Right renal pelvis (tissue), 4 donors: ENCODE measurements at regions not wholly inside any gene's neighbourhood (a gene's known extent, or its start where the extent isn't known, plus 50 kb on each side); places are given as distances from the start of the nearest gene placed in this dataset.
"Not testable (repeated sequence)": the region's sequence is repeated elsewhere in the genome, so short reads cannot be mapped to it uniquely, and the experiment has no call there.

Experiments used
- DNase-seq, 4 donors: peaks; one replicate each; pipeline ENCODE4 v3.0.0-alpha.2; 2013; ENCODE audit warnings: low read depth in 4 of 4, low spot score in 3 of 4, missing footprints in 1 of 4

DNA sequence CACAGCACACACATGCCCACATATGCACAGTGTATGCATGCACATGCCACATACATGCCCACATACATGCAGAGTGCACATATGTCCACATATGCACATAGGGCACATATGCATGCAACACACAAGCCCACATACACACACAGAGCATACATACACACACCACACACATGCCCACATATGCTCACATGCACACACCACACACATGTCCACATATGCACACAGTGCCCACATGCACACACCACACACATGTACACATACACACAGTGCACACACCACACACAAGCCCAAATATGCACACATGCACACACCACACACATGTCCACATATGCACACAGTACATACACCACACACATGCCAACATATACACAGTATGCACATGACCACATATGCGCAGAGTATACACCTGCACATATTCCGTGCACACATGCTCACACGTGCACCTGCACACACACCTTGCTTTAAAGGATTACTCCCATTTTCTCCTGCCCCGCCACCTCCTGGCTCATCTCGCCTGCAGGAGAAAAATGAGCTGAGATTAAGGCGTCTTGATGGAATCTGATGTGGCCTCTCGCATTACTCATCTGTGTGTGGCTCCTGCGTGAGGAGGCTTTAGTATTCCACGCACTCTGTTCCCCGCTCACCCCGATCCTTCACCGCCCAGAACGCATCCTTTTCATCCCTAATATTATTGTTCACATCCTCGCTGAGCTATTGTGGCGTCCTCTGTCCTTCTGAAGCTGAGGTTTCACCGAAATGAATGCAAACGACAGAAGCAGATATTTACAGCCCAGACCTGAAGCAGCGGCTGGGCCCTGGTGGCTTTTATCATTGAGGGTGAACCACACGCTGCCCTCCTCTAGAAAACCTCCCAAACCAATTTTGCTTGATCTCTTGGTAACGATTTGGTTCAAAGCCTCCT is 182.7 kb downstream of the OLFM1 start:
- no peak for DNase-seq

DNA sequence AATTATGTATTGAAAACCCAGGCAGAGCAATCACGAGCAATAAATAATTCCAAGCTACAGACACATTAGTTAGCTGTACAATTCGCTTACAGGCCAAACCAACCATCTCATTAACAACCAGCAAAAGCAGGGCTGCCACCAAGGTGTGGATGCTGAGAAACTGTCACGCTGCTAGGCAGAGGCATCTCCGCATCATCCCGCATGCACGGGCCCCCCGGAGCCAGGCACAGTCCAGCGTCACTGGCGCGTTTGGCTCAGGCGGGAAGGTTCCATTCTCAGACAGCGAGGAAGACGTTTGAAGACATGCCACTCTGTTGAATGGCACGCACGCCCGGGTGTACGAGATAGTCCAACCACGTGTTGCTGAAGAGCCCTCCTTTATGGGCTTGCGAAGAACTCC is 184.0 kb downstream of the OLFM1 start:
- DNase-seq, result no peak

DNA sequence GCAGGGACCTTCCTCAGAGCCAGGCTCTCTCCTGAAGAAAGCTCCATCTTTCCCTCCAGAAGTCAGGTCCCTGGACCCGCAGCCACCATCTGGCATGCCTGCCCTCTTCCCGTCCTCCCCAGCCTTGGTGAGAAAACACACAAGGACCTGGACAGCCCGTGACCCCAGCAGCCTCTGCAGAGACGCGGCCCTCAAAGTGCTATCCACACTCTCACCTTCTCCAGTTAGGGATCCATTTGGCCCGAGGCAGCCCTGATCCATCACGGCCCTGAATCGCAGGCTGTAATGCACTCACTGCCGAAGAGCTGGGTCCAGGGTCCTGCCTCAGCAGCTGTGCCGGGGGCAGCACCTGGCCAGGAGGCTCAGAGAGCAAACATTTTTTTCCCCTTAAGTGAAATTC is 185.1 kb downstream of the OLFM1 start:
- no peak for DNase-seq

DNA sequence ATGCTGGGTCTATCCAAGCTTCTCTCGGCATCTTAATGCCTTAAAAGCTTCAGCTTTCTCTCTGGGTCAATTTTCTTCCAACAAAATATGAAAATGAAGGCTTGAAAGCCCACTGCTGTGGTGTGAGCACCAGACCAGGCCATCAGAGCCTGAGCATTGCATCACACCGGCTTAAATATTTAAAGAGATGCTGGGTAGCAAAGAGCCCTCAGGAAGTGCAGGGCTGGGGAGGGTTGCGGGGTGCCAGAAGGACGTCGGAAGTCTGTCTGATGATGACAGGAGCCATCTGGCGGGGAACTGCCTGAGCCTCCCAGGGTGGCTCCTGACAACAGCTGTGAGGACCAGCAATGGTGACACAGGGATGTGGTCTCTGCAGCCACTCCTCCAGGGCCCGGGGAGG is 185.5 kb downstream of the OLFM1 start:
- peak in 2 of 4 donors; percentile 23 to 36 for DNase-seq

DNA sequence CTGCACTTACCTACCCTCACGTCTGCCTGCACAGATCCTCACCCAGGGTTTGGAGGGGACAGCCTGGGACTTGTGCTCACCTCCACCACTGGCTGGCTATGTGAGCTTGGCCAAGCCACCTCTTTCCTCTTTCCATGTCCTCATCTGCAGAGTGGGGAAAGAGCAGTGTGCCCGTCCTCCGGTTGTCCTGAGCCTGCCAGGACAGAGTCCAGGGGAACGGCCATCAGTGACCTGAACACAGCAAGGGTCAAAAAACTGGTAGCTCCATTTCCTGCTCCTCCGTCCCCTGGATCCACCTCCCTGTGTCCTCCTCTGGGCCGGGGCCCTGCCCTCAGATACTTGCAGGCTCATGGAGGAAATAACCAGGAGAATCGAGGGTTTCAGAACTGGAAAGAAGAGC is 187.7 kb downstream of the OLFM1 start:
- DNase-seq, result no peak

DNA sequence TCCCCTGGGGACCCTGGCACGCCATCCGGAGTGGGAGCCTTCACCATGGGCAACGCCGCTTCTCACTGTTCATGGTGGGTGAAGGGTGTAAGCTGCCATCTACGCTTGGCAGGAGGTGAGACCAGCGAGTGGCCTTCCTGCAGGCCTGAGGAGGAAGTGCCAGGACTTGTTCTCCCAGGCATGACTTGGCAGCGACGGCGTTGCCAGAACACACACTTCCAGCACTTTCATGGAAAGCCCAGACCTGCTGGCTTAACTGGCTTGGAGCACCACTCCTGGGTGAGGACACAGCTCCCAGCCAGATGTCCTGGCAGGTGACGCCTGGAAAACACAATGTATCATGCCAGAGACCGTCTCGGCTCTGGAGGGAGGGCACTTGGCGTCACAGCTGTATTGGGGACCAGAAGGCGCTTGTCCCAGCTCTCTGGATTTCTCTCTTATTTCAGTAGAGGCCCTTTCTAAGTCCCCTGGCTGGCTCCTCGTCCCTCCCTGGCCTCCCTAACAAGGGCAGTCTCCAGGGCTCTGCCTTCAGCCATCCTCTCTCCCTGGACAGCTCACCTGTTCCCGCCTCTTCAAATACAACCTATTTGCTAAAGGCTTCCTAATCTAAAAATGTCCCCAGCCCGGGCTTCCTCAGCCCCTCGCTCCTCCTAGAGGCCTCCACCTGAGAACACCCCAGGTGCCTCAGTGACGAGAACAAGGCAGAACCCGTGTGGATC is 188.3 kb downstream of the OLFM1 start:
- no peak for DNase-seq

DNA sequence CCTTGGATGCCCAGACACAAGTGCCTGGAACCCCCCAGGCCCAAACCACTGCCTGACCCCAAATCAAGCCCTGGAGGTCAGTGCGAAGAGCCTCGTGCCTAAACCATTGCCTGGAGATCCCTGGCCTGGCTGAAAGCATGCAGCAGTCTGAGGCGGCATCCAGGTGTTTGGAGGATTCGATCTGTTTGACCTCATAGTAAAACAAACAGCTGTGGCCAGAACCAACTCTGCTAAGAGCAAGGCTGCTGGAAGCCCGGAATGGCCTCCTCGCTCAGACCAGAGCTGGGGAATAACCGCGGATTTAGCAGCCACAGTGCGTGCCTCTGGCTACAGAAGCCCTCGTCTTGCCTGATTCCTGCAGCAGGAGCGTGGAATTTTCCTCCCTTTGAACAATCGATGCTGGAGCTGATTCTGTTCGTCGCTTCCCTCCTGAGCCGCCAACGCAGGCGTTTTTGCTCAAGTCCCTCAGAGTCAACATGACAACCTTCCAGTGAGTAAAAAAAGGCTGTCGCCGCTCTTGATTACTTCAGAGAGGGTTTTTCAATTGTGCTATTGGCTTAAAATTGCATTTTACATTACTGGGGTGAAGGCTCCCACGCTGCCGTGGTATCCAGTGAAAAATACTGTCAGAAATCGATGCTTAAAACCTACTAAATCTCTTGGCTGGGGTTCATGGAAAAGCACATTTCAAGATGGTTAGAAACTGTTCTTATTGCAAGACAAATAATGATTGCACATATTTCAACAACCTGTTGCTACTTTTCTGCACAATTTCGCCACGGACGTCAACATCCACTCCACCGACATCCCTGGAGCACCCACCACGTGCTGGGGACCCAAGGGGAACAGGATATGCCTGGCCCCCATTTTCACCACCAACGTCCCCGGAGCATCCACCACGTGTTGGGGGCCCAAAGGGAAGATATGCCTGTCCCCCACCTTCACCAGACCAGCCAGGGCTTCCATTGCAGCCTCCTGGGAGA is 190.0 kb downstream of the OLFM1 start:
- DNase-seq, result no peak

DNA sequence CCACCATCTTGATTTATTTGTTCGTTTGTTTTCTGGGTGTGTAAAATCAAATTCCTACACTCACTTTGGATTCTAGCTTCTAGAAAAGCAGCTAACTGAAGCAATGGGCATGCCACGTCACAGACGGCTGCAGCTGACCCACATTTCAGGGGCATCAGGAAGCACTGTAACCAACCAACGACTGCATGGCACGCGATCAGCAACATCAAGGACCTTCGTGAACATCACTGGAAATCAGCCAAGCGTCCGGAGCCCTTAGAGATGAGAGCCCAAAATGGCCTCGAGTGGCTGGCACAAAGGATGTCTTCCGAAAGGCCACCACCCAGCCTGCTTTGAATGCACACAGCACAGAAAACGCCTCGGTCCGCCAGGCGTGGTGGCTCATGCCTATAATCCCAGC is 191.1 kb downstream of the OLFM1 start:
- DNase-seq, result no peak

DNA sequence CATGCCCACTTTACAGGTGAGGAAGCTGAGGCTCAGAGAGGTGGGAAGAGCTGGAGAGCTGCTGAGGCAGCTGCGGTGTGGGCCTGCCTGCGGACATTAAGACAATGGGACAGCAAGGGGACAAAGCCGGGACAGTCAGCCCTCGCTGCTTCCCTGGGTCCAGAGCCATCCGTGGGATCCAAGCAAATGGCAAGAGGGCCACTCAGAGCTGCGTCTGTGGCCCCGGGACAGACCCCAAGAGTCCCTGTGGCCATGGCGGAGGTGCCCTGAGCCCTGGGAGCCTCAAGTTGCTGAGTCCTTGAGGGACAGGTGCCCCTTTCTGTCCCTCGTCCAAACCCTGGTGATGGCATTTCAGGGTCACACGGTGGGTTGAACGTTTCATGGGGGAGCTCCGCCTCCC is 191.9 kb downstream of the OLFM1 start:
- DNase-seq, result no peak

DNA sequence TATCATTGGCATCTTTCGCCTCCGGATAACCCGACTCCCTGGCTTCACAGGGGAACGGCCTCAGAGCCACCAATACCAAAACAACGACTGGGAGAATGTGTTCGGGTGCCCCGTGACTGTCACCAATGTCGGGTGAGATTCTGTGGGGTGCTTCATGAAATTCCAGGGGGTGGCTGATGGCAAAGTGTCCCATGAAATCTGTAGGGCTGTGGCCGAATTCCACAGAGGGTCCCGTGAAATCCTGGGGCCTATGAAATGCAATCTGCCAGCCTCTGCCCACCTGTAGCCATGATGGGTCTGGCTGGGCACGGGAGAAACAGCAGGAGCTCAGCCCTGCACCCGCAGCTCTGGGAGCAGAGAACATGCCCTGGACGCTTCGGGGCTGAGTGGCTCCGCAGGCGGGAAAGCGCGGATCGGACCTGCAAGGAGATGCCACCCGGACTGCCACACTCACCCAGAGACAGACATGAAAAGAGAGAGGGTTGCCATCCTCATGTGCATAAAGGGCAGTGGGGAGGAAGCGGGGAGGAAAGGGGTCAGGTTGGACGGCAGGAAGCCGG is 192.4 kb downstream of the OLFM1 start:
- DNase-seq, result no peak

DNA sequence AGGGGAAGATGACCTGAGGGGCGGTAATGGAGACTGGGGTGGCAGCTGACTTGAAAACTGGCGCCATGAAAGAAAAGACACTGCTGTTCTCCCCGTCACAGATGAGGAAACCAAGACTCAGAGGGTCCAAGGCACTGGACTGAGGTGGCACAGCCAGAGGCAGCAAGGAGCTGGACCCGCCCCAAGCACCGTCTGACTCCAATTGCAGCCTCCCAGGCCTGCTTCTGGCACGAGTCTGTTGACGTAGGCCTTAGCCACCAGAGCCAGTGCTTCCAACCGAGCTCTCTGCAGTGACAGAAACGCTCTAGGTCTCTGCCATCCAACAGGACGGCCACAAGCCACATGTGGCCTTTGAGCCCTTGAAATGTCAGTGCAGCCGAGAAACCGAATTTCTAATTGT is 193.2 kb downstream of the OLFM1 start:
- no peak for DNase-seq

DNA sequence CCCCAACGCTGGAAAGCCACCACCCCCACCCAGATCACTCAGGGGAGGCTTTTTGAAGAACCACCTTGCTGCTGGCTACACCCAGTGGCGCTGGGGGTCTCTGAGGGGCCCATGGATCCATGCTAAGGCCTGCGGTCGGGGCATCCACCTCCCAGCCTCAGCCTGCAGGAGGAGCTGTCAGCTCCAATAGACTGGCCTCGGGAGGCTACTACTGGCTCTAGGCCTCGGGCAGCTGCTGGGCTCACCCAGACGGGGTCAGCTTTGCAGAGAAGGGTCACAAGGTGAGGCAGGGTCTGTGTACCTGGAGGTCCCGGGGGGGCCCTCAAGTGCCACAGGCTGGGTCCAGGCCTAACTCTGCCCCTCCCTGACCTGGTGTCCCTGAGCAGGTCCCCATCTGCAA is 193.7 kb downstream of the OLFM1 start:
- DNase-seq, result no peak

DNA sequence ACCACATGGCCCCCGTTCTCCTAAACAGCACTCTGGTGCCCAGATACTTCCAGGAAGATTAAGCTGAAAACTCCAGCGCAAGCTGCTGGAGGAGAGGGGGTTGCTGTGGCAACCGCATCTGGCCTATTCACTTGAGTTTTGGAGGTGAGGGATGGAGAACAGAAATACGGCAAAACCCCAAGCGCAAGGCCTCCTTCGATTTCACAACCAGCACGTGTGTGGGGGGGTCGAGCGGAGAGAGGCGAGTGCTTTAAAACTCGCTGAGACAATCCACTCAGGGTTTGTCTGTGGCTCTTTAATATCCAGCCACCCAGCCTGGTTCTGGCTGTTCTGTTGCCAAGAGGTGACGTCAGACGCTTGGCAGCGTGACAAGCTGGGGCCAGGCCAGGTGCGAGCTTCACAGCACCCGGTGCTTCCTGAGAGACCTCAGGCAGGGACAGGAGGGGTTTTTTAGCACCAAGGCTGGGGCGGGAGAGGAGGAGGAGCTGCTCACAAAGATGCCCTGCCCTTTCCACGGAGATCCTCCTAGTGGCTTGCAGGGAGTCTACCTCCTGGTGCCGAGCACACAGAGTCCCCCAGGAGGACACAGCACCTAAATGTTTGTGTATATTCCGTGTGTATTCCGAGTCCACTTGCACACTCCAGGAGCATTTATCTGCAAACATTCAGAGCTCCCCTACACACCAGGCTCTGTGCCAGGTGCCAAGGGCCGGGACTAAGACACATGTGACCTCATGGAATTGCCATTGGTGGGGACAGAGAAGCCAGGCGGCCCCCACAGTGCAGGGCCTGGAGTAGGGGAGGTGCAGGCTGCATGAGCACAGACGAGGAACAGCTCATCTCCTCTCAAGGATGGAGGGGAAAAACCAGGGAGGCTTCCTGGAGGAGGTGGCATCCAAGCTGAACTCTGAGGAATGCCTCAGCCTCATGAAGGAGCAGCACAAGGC is 194.6 kb downstream of the OLFM1 start:
- no peak for DNase-seq

DNA sequence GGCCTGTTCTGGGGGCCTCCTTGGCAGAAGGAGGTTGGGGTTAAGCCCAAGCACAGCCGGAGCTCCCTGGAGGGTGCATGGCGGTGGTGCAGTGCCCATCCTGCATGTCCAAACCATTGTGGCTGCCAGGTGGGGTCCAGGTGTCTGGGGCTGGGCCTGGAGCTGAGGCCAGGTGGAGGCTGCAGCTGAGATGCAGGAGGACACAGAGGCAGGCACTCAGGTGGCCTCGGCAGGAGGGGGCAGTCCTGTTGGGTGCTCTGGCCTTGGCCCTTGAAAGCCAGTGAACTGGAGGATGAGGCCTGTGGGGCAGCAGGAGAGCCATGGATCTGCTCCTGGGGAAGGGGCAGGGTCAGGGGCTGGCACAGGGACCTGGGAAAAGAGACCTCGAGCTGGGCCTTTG is 195.3 kb downstream of the OLFM1 start:
- DNase-seq, result no peak

DNA sequence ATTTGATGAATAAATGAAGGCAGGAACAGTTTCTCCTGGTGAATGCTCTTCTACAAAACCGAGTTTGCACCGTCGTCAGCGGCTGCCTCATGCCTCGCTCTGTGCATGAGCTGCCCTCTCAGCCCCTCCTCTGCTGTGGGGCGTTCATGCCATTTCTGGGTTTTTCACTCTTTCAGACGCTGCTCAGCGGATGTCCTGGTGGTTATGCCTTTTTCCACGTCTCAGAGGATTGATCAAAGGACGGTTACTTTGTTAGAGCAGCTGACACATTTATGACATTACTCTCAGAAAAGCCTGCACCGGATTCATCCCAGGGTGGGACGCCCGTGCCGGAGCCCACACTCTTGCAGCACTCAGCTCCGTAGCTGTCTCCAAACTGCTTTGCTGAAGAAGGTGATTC is 195.9 kb upstream of the PPP1R26 start:
- no peak for DNase-seq

DNA sequence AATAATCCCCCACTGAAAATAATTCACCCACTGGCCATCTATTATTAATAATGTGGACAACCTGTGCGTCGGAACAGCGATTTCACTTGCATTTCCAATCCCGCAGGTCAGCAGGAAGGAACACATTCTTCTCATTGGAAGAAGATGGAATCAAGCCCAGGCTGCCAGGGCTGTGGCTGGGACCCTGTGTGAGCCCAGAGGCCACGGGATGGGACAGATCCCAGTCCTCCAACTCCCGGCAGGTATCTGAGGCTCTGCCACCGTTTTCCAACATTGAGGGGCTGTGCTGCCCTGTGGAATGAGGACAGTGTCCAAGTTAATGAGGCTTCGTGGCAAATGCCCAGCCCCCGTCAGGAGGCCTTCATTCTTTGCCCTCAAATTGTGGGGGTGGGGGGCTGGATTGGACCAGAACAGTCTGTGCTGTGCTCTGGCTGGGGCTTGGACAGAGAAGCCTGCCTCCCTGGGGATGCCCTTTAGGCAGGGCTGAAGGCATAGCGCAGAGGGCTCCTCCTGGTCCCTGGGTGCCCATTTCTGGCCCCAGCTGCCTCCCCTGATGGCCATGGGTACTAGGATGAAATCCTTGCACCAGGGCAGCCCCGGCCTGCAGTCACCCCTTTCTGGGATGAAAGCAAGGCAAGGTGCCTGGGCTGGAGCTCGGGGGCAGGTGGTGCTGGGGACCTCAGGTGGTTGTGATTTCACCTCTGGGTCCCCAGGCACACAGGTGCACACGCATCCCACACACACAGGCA is 195.0 kb upstream of the PPP1R26 start:
- DNase-seq, result no peak

DNA sequence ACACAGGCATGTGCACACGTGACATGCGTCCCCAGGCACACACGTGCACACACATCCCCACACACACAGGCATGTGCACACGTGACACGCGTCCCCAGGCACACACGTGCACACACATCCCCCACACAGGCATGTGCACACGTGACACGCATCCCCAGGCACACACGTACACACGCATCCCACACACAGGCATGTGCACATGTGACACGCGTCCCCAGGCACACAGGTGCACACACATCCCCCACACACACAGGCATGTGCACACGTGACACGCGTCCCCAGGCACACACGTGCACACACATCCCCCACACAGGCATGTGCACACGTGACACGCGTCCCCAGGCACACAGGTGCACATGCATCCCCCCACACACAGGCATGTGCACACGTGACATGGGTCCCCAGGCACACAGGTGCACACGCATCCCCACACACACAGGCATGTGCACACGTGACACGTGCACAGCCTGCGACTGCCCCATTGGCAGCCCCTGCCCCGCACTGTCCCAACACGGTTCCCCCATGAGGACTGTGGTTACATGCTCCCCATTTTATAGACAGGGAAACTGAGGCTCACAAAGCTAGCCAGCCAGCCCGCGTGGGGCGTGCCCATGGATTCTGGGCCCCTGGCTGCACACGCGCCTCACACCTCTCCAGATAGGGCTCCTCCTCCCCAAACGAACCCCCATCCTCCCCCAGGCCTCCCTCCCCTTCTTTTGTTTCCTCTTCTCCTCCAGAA is 193.2 kb upstream of the PPP1R26 start:
- DNase-seq, result not testable (repeated sequence)

DNA sequence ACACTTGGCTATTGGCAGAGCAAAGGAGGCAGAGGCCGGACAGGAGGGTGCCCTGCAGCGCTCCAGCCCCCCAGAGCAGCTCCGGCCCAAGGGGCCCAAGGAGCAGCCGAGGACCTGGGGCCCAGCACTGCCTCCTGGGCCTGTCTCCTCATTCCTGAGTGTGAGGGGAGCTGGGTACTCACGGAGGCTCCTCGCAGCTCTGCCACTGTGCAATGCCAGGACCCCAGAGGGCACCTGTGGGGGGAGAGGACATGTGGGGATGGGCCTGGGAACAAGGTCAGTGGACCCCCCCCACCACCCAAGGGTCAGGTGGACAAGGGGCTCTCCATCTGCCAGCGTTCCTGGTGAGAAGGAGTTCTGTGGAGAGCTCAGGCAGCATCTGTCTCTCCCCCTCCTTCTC is 192.6 kb upstream of the PPP1R26 start:
- DNase-seq, result no peak
